Activated CD4-positive, alpha-beta T cell treated with anti-CD3 and anti-CD28 coated beads, Interleukin-2, amount 10 ng/mL, durations not matched to agents 24 days and 14 days (primary cell): ENCODE measurements at regions not wholly inside any gene's neighbourhood (a gene's known extent, or its start where the extent isn't known, plus 50 kb on each side); places are given as distances from the start of the nearest gene placed in this dataset.
"Not testable (repeated sequence)": the region's sequence is repeated elsewhere in the genome, so short reads cannot be mapped to it uniquely, and the experiment has no call there.

Experiments used
- DNase-seq: peaks from one replicate; pipeline ENCODE4 v3.0.0; 2022
- H3K27ac Mint-ChIP-seq: one replicate; pipeline ENCODE4 v1.8.0; 2022; ENCODE audit warnings: mild to moderate bottlenecking, mixed read lengths
- H3K27me3 Mint-ChIP-seq: one replicate; pipeline ENCODE4 v1.8.0; 2022; ENCODE audit warnings: mixed read lengths
- H3K36me3 Mint-ChIP-seq: one replicate; pipeline ENCODE4 v1.8.0; 2022; ENCODE audit warnings: low read depth, mild to moderate bottlenecking, mixed read lengths
- H3K4me1 Mint-ChIP-seq: one replicate; pipeline ENCODE4 v1.8.0; 2021; ENCODE audit warnings: mixed read lengths
- H3K4me3 Mint-ChIP-seq: one replicate; pipeline ENCODE4 v1.8.0; 2022; ENCODE audit warnings: mild to moderate bottlenecking, moderate library complexity, mixed read lengths
- H3K9me3 Mint-ChIP-seq: one replicate; pipeline ENCODE4 v1.8.0; 2021; ENCODE audit warnings: mixed read lengths
- intact Hi-C: fragments of 100-400 bp; cut with micrococcal nuclease; formaldehyde crosslinking; loops from one replicate; pipeline ENCODE4 v1.15.1; 2023

GRCh38 chr16:51231702-51232101 lies 80.6 kb upstream of the SALL1 start:
- Mint-ChIP-seq H3K9me3 (no peaks in the 10 kb centered on the region), H3K4me3 (no peak overlapping the region), H3K36me3 (no peaks in the 10 kb centered on the region), H3K27ac (no peak overlapping the region), H3K4me1 (no peaks in the 10 kb centered on the region), H3K27me3 (no peaks in the 10 kb centered on the region)
- intact Hi-C loops, result no loop called here
- DNase-seq, result no peak

GRCh38 chr16:51230035-51230434 lies 79.0 kb upstream of the SALL1 start:
- H3K4me1 Mint-ChIP-seq, H3K9me3 Mint-ChIP-seq, DNase-seq, H3K27ac Mint-ChIP-seq, intact Hi-C loops, H3K27me3 Mint-ChIP-seq, H3K4me3 Mint-ChIP-seq, H3K36me3 Mint-ChIP-seq: not testable (repeated sequence)

- Mint-ChIP-seq H3K27me3 (no peaks in the 10 kb centered on the region), H3K4me1 (no peaks in the 10 kb centered on the region), H3K27ac (no peak overlapping the region), H3K4me3 (no peak overlapping the region), H3K9me3 (no peaks in the 10 kb centered on the region), H3K36me3 (no peaks in the 10 kb centered on the region)
- DNase-seq, result no peak
- intact Hi-C loops, result no loop called here
Measured at GRCh38 chr16:51228097-51228659, 77.1 kb upstream of the SALL1 start.

- Mint-ChIP-seq H3K4me1 (no peaks in the 10 kb centered on the region), H3K36me3 (no peaks in the 10 kb centered on the region), H3K27me3 (no peaks in the 10 kb centered on the region), H3K27ac (no peak overlapping the region), H3K9me3 (no peaks in the 10 kb centered on the region), H3K4me3 (no peak overlapping the region)
- DNase-seq, result no peak
- intact Hi-C loops, result no loop called here
Measured at GRCh38 chr16:51225878-51226277, 74.8 kb upstream of the SALL1 start.

GRCh38 chr16:51224317-51224716 lies 73.2 kb upstream of the SALL1 start:
- no peak overlapping the region for H3K4me3 Mint-ChIP-seq
- intact Hi-C loops, result no loop called here
- H3K36me3 Mint-ChIP-seq, result no peaks in the 10 kb centered on the region
- no peaks in the 10 kb centered on the region for H3K9me3 Mint-ChIP-seq
- H3K4me1 Mint-ChIP-seq, result no peaks in the 10 kb centered on the region
- H3K27me3 Mint-ChIP-seq, result no peaks in the 10 kb centered on the region
- H3K27ac Mint-ChIP-seq, result no peak overlapping the region
- DNase-seq, result no peak

GRCh38 chr16:51222016-51222415 lies 70.9 kb upstream of the SALL1 start:
- intact Hi-C loops, result no loop called here
- H3K4me3 Mint-ChIP-seq, result no peak overlapping the region
- no peak overlapping the region for H3K27ac Mint-ChIP-seq
- H3K4me1 Mint-ChIP-seq, result no peaks in the 10 kb centered on the region
- no peak for DNase-seq
- no peaks in the 10 kb centered on the region for H3K36me3 Mint-ChIP-seq
- no peaks in the 10 kb centered on the region for H3K9me3 Mint-ChIP-seq
- H3K27me3 Mint-ChIP-seq, result no peaks in the 10 kb centered on the region

GRCh38 chr16:51211148-51211547 lies 60.1 kb upstream of the SALL1 start:
- H3K4me3 Mint-ChIP-seq, result no peak overlapping the region
- H3K9me3 Mint-ChIP-seq, result peaks cover under 1% of the 10 kb centered on the region
- DNase-seq, result no peak
- no peaks in the 10 kb centered on the region for H3K4me1 Mint-ChIP-seq
- no peaks in the 10 kb centered on the region for H3K36me3 Mint-ChIP-seq
- no peak overlapping the region for H3K27ac Mint-ChIP-seq
- H3K27me3 Mint-ChIP-seq, result no peaks in the 10 kb centered on the region
- intact Hi-C loops, result no loop called here

GRCh38 chr16:51210087-51210486 lies 59.0 kb upstream of the SALL1 start:
- H3K4me3 Mint-ChIP-seq, result no peak overlapping the region
- no peak overlapping the region for H3K27ac Mint-ChIP-seq
- DNase-seq, result no peak
- H3K27me3 Mint-ChIP-seq, result no peaks in the 10 kb centered on the region
- H3K9me3 Mint-ChIP-seq, result no peaks in the 10 kb centered on the region
- no peaks in the 10 kb centered on the region for H3K4me1 Mint-ChIP-seq
- intact Hi-C loops, result no loop called here
- H3K36me3 Mint-ChIP-seq, result no peaks in the 10 kb centered on the region

GRCh38 chr16:51201604-51202003 lies 50.5 kb upstream of the SALL1 start:
- no peaks in the 10 kb centered on the region for H3K4me1 Mint-ChIP-seq
- no peak for DNase-seq
- intact Hi-C loops, result no loop called here
- no peaks in the 10 kb centered on the region for H3K27me3 Mint-ChIP-seq
- no peaks in the 10 kb centered on the region for H3K36me3 Mint-ChIP-seq
- no peak overlapping the region for H3K4me3 Mint-ChIP-seq
- peaks cover 13% of the 10 kb centered on the region for H3K9me3 Mint-ChIP-seq
- H3K27ac Mint-ChIP-seq, result no peak overlapping the region
